OCI-LY1 (cell line): ENCODE measurements at regions not wholly inside any gene's neighbourhood (a gene's known extent, or its start where the extent isn't known, plus 50 kb on each side); places are given as distances from the start of the nearest gene placed in this dataset.

Source experiments
- CTCF ChIP-seq: fragments of 200-600 bp; sonication (generic), shearing (Covaris generic); IDR thresholded peaks from 2 replicates; pipeline ENCODE4 v1.5.1; 2017; ENCODE audit warnings: mild to moderate bottlenecking, antibody characterized with exemption, low read length, moderate library complexity, mixed read lengths
- EZH2 ChIP-seq: fragments of 200-600 bp; sonication (generic), shearing (Covaris generic); IDR thresholded peaks from 2 replicates; pipeline ENCODE4 v1.8.0; 2017; ENCODE audit warnings: borderline replicate concordance, mixed run types, mild to moderate bottlenecking, antibody characterized with exemption, low read length, moderate library complexity, mixed read lengths

- TF ChIP-seq CTCF = no peak
- TF ChIP-seq EZH2 = no peak
These were observed 314.3 kb downstream of the TNS1 start for GRCh38 chr2:217688494-217688893.
